Fibroblast of lung (primary cell): ENCODE measurements at regions not wholly inside any gene's neighbourhood (a gene's known extent, or its start where the extent isn't known, plus 50 kb on each side); places are given as distances from the start of the nearest gene placed in this dataset.
"Not testable (repeated sequence)": the region's sequence is repeated elsewhere in the genome, so short reads cannot be mapped to it uniquely, and the experiment has no call there.

Experiments used
- DNase-seq, 2 donors: peaks; one replicate each; pipeline versions ENCODE4 v3.0.0 to v3.0.0-alpha.2; 2010; ENCODE audit warnings: low read depth in 2 of 2
- H2AFZ ChIP-seq: 2 replicates; pipeline ENCODE4 v1.5.1; 2012; ENCODE audit warnings: low read length, control low read depth, inconsistent platforms
- H3K27ac ChIP-seq: 2 replicates; pipeline ENCODE4 v1.5.1; 2011; ENCODE audit warnings: low read length, control low read depth; ENCODE audit not compliant: insufficient read depth
- H3K27me3 ChIP-seq: 2 replicates; pipeline ENCODE4 v1.5.1; 2011; ENCODE audit warnings: mild to moderate bottlenecking, low read length; ENCODE audit not compliant: control insufficient read depth, insufficient read depth
- H3K36me3 ChIP-seq: 2 replicates; pipeline ENCODE4 v1.5.1; 2011; ENCODE audit warnings: low read length; ENCODE audit not compliant: control insufficient read depth, insufficient read depth
- H3K4me1 ChIP-seq: 2 replicates; pipeline ENCODE4 v1.5.1; 2011; ENCODE audit warnings: low read length; ENCODE audit not compliant: control insufficient read depth, insufficient read depth; ENCODE audit errors: extremely low read depth
- H3K4me2 ChIP-seq: 2 replicates; pipeline ENCODE4 v1.5.1; 2011; ENCODE audit warnings: low read length, control low read depth; ENCODE audit not compliant: insufficient read depth; ENCODE audit errors: extremely low read depth
- H3K4me3 ChIP-seq, 4 experiments: fragments of 200-600 bp in 1 of 4; sonication (generic) in 1 of 4; replicated peaks in 1 of 4; 2 replicates each; pipeline ENCODE4 v1.5.1; 2011 to 2016; ENCODE audit warnings: low read length in 4 of 4, low read depth in 3 of 4, mild to moderate bottlenecking in 3 of 4, control low read depth in 2 of 4, inconsistent platforms in 1 of 4, mixed read lengths in 1 of 4; ENCODE audit not compliant: insufficient read depth in 1 of 4; ENCODE audit errors: control extremely low read depth in 1 of 4
- H3K79me2 ChIP-seq: 2 replicates; pipeline ENCODE4 v1.5.1; 2012; ENCODE audit warnings: mild to moderate bottlenecking, low read length, inconsistent platforms; ENCODE audit not compliant: control insufficient read depth, insufficient read depth
- H3K9ac ChIP-seq: 2 replicates; pipeline ENCODE4 v1.5.1; 2011; ENCODE audit warnings: mild to moderate bottlenecking, low read length, control low read depth; ENCODE audit not compliant: insufficient read depth
- H3K9me3 ChIP-seq: 2 replicates; pipeline ENCODE4 v1.5.1; 2012; ENCODE audit warnings: low read depth, low read length; ENCODE audit not compliant: control insufficient read depth, insufficient read depth
- H4K20me1 ChIP-seq: 2 replicates; pipeline ENCODE4 v1.5.1; 2011; ENCODE audit warnings: low read length; ENCODE audit not compliant: control insufficient read depth, insufficient read depth; ENCODE audit errors: extremely low read depth
- EZH2 ChIP-seq: IDR thresholded peaks from 2 replicates; pipeline ENCODE4 v1.5.1; 2012; ENCODE audit warnings: low read length, control low read depth, mild to moderate bottlenecking; ENCODE audit errors: missing control alignments
- TF ChIP-seq, protein P1 (sequence below), 2 donors: IDR thresholded peaks in 1 of 2; conservative IDR thresholded peaks in 1 of 2; 1 replicate in 1 of 2; 2 replicates in 1 of 2; pipeline ENCODE4 v1.5.1; 2011 to 2012; ENCODE audit warnings: low read length in 2 of 2, control low read depth in 1 of 2, inconsistent platforms in 1 of 2, low read depth in 1 of 2, mild to moderate bottlenecking in 1 of 2

DNA sequence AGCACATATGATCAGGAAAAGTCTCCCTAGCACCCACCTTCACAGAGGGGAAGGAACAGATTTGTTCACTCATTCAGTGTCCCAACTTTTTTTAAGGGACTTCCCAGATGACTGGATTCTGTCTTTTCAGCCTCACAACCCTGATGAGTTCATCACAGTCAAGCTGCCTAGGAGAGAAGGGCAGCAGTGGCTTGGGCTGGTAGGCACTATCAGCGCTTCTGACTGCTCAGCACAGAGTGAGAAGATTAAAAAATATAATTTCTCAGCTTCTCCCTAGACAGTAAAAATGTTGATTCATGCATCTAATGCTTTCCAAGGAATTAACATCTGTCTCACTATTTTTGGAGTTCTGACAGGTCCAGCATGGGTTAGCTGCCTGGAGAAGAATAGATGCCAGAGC, 328.2 kb downstream of the DTHD1 start:
- Histone ChIP-seq H3K9ac (no peak overlapping the region), H3K4me2 (no peak overlapping the region), H3K79me2 (no peaks in the 10 kb centered on the region), H3K36me3 (no peaks in the 10 kb centered on the region), H3K4me3 (no peak overlapping the region), H3K27ac (no peak overlapping the region), H2AFZ (no peak overlapping the region), H3K4me1 (no peaks in the 10 kb centered on the region), H3K9me3 (no peaks in the 10 kb centered on the region), H3K27me3 (no peaks in the 10 kb centered on the region), H4K20me1 (no peaks in the 10 kb centered on the region)
- no peak for DNase-seq
- no peak for TF ChIP-seq EZH2
- TF ChIP-seq, protein P1, sequence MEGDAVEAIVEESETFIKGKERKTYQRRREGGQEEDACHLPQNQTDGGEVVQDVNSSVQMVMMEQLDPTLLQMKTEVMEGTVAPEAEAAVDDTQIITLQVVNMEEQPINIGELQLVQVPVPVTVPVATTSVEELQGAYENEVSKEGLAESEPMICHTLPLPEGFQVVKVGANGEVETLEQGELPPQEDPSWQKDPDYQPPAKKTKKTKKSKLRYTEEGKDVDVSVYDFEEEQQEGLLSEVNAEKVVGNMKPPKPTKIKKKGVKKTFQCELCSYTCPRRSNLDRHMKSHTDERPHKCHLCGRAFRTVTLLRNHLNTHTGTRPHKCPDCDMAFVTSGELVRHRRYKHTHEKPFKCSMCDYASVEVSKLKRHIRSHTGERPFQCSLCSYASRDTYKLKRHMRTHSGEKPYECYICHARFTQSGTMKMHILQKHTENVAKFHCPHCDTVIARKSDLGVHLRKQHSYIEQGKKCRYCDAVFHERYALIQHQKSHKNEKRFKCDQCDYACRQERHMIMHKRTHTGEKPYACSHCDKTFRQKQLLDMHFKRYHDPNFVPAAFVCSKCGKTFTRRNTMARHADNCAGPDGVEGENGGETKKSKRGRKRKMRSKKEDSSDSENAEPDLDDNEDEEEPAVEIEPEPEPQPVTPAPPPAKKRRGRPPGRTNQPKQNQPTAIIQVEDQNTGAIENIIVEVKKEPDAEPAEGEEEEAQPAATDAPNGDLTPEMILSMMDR (conservative IDR thresholded peaks at IDR 0.05 in 1 of 2, IDR thresholded peaks at IDR 0.05 in 1 of 2; ENCODE audit: low read depth in 1 of 2, low read length in 2 of 2) = no peak

DNA sequence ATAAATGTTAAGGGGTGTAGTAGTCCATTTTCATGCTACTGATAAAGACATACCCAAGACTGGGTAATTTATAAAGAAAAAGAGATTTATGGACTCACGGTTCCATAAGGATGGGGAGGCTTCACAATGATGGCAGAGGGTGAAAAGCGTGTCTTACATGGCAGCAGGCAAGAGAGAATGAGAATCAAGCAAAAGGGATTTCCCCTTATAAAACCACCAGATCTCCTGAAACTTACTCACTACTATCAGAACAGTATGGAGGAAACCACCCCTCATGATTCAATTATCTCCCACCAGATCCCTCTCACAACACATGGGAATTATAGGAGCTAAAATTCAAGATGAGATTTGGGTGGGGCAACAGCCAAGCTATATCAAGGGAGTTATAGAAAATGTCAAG, 329.2 kb downstream of the DTHD1 start:
- TF ChIP-seq, protein P1 (conservative IDR thresholded peaks at IDR 0.05 in 1 of 2, IDR thresholded peaks at IDR 0.05 in 1 of 2; ENCODE audit: low read depth in 1 of 2, low read length in 2 of 2) = no peak
- TF ChIP-seq EZH2 = no peak
- H3K79me2 ChIP-seq = no peaks in the 10 kb centered on the region
- no peak overlapping the region for H3K4me2 ChIP-seq
- H3K27me3 ChIP-seq = no peaks in the 10 kb centered on the region
- H3K4me1 ChIP-seq = no peaks in the 10 kb centered on the region
- no peak overlapping the region for H2AFZ ChIP-seq
- no peak overlapping the region for H3K27ac ChIP-seq
- no peak overlapping the region for H3K4me3 ChIP-seq
- no peaks in the 10 kb centered on the region for H4K20me1 ChIP-seq
- no peaks in the 10 kb centered on the region for H3K36me3 ChIP-seq
- no peaks in the 10 kb centered on the region for H3K9me3 ChIP-seq
- no peak for DNase-seq
- no peak overlapping the region for H3K9ac ChIP-seq

DNA sequence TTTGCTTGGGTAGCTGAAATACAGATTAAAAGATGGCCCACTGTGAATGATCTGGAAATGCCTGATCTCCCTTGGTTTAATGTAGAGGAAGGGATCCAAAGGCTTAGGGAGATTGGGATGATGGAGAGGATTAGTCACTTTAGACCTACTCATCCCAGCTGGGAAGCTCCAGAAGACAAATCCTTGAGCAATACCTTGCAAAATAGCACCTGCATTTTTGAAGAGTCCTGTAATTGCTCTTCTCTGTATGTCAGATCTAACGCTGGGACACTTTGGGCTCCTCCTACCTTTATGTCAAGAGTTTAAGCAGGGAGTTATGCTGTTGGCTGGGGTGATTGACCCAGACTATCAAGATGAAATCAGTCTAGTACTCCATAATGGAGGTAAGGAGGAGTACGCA, 331.7 kb downstream of the DTHD1 start:
- H3K9ac ChIP-seq, H3K27me3 ChIP-seq, H4K20me1 ChIP-seq, H2AFZ ChIP-seq, H3K27ac ChIP-seq, H3K4me1 ChIP-seq, H3K4me2 ChIP-seq, H3K4me3 ChIP-seq, H3K9me3 ChIP-seq, H3K36me3 ChIP-seq, DNase-seq, H3K79me2 ChIP-seq: not testable (repeated sequence)

DNA sequence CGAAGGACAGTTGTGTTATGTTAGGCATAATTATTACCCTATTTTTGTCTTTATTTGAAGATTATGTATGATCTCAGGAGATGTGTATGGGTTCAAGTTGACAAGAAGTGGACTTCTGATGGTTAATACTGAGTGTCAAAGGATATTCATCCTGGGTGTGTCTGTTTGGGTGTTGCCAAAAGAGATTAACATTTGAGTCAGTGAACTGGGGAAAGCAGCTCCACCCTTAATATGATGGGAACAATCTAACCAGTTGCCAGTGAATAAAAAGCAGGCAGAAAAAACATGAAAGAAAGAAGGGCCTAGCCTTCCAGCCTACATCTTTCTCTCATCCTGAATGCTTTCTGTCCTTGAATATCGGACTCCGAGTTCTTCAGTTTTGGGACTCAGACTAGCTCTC, 332.6 kb downstream of the DTHD1 start:
- Histone ChIP-seq H3K4me3 (no peak overlapping the region), H4K20me1 (no peaks in the 10 kb centered on the region), H2AFZ (no peak overlapping the region), H3K4me1 (no peaks in the 10 kb centered on the region), H3K9me3 (no peaks in the 10 kb centered on the region), H3K27me3 (no peaks in the 10 kb centered on the region), H3K4me2 (no peak overlapping the region), H3K79me2 (no peaks in the 10 kb centered on the region), H3K27ac (no peak overlapping the region), H3K36me3 (no peaks in the 10 kb centered on the region), H3K9ac (no peak overlapping the region)
- TF ChIP-seq, protein P1 (conservative IDR thresholded peaks at IDR 0.05 in 1 of 2, IDR thresholded peaks at IDR 0.05 in 1 of 2; ENCODE audit: low read depth in 1 of 2, low read length in 2 of 2) = no peak
- no peak for TF ChIP-seq EZH2
- DNase-seq = no peak
